Stimulated activated CD4-positive, alpha-beta T cell treated with anti-CD3 and anti-CD28 coated beads, Interleukin-4, amount 100 ng/mL, for 48 hours (primary cell): ENCODE measurements at regions not wholly inside any gene's neighbourhood (a gene's known extent, or its start where the extent isn't known, plus 50 kb on each side); places are given as distances from the start of the nearest gene placed in this dataset.
"Not testable (repeated sequence)": the region's sequence is repeated elsewhere in the genome, so short reads cannot be mapped to it uniquely, and the experiment has no call there.

Experiments used
- DNase-seq, 2 donors: peaks; one replicate each; pipeline ENCODE4 v3.0.0-alpha.2; 2020; ENCODE audit warnings: low read depth in 2 of 2

DNA sequence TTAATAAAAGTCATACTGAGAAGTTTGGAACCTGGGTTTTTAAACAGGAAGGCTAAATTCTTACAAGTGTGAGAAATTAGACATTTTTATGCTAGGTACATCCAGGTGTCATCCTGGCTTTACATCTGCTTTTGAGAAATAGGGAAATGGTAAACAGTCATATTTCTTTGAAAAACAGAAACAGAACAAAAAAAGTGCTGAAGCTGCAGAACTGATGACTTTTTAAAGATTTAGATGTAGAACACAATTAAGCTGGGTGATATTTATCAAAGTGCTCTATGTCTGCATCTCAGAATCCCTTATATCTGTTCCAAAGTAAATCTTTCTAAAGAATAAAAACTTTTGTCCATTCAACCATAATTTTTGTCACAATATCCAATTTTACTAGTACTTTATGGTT, 282.9 kb upstream of the ATXN7L3B start:
- DNase-seq: no peak

DNA sequence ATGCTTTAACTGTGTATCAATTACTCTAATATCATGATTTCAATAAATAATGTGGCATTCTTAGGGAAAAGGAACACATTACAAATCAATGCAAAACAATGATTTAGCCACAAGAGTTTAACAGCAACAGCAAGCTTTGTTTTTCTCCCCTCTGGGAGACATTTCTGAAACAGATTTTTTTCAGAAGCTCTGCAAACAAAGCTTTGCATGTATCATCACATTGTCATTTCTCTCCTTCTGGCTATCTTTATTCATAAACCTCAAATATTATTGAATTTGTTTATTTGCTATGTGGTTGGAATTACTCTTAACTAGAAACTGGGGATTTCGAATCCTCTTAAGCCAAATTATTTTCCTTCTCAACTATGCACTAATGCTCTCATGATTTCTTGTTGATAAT, 278.4 kb upstream of the ATXN7L3B start:
- DNase-seq: no peak

GRCh38 chr12:74264692-74265091, 272.9 kb upstream of the ATXN7L3B start:
- DNase-seq: no peak

- DNase-seq: not testable (repeated sequence)
Observed at GRCh38 chr12:74269355-74269754, 268.3 kb upstream of the ATXN7L3B start.

DNA sequence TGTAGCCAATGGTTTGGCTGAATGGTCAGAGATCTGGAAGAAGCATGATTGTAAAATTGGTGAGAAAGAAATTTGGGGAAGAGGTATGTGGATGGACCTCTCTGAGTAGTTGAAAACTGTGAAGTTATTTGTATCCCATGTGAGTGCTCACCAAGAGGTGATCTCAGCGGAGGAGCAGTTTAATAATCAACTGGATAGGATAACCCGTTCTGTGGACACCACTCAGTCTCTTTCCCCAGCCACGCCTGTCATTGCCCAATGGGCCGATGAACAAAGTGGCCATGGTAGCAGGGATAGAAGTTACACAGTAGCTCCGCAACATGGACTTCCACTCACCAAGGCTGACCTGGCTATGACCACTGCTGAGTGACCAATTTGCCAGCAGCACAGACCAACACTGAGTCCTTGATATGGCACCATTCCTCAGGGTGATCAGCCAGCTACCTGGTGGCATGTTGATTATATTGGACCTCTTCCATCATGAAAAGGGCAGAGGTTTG, 257.4 kb upstream of the ATXN7L3B start:
- DNase-seq: no peak

- DNase-seq: not testable (repeated sequence)
Observed at GRCh38 chr12:74281401-74282180, 256.0 kb upstream of the ATXN7L3B start.

DNA sequence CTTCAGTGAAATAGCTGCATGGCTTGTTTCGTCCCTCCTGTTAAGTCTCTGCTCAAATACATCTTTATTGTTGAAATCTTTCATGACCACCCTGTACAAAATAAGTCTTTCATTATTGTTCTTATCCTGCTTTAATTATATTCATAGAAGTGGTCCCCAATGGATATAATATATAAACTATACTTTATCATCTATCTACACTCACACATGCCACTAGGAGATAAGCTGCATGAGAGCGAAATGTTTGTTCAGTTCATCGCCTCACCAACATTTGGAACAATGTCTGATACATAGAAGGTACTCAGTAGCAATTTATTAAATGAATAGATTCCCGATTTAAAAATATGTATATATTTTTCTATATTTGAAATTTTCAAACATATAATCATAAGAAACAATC, 254.0 kb upstream of the ATXN7L3B start:
- no peak for DNase-seq

- no peak for DNase-seq
Observed at GRCh38 chr12:74285773-74286172, 251.9 kb upstream of the ATXN7L3B start.

GRCh38 chr12:74286254-74286653, 251.4 kb upstream of the ATXN7L3B start:
- DNase-seq: no peak

DNA sequence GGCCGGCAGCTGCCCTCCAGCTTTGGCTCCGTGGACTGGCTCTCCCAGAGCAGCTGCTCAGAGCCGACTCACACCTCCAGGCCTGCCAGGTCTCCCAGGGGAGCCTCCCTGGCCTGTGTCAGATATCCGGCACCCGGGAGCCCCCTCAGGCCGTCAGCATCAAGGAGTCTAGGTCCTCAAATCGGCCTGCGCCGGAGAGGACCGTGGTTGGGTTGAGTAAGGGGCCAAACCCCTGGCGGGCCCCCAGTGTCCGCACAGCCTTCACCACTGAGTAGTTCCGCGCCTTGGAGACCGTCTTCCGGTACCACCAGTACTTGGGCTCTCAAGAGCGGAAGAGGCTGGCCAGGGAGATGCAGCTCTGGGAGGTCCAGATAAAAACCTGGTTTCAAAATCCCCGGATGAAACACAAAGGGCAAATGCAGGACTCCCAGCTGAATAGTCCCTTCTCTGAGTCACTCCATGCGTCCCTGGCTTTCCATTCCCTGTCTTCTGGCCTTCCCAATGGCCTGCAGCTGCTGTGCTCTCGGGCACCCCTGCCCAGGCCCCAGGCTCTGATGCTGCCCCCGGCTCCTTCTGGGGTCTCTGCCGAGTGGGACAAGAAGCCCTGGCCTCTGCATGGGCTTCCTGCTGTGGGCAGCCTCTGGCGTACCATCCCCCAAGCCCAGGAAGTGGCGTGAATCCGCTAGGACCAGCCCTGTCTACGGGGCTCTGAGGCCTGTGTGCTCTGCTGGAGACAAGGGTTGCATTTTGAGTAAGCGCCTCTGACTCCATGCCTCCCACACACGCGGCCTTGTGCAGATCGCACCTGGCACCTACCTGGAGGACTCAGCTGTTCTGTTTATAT, 245.1 kb upstream of the ATXN7L3B start:
- no peak for DNase-seq

DNA sequence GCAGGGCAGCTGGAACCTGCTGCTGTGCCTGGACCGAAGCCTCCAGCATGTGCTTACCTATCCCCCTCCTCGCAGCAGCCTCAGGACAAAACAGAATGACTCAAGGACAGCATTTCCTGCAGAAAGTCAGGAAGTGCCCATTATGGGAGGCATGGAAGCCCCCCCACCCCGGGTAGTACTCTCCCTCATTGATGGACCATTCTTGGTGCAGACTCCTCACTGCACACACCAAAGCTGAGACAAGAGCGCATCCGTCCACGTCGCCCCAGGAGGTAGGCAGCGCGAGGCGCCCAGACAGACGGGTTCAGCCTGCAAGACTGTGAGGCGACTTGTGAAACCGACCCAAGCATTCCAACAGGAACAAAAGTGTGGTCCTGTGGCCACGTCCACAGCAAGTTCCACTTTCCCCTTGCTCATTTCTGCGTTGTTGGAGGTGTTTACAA, 243.9 kb upstream of the ATXN7L3B start:
- no peak for DNase-seq

DNA sequence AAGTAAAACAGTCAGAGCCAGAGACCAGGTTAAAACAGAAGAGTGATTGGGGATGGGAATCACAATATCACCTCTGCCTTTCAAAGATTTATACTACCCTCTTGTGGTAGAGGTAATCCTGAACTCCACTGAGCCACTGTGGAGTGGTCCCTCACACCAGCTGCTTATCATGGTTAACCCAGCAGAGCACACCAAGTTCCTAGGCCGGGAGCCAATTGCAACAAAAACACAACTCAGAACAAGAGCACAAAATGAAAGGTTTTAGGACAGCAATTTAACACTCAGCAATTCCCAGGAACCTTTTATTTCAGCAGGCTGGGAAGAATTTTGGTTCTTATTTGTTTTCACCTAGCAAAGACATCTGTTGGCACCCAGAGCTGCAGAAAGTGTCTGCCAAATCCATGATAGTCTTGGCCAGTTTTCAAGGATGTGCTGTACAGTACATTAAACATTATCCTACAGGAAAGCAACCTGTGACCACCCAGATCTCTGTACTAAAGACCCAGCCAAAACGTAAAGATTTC, 220.5 kb upstream of the ATXN7L3B start:
- DNase-seq: no peak

- DNase-seq: no peak
Observed at GRCh38 chr12:74317741-74318140, 219.9 kb upstream of the ATXN7L3B start.

GRCh38 chr12:74319886-74320285, 217.7 kb upstream of the ATXN7L3B start:
- no peak for DNase-seq

GRCh38 chr12:74321381-74321780, 216.3 kb upstream of the ATXN7L3B start:
- DNase-seq: no peak

- DNase-seq: no peak
Observed at GRCh38 chr12:74322792-74323191, 214.8 kb upstream of the ATXN7L3B start.

DNA sequence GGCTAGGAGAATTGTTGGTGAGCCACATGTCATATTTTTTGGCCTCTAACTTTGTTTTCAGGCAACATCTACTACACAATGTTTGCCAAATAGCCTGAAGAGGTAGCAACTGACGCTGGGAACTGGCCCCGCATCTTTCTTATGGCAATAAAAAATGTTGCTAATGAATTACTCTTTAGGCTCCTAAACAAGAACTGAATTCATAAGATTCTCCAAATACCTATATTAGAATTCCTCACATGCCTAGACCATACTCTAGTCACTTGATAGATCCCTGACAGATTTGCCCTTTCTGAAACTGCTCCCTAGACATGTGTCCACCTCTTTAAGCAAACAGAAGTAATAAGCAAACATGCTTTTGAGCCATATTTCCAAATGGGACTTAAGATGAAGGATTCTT, 209.0 kb upstream of the ATXN7L3B start:
- no peak for DNase-seq

DNA sequence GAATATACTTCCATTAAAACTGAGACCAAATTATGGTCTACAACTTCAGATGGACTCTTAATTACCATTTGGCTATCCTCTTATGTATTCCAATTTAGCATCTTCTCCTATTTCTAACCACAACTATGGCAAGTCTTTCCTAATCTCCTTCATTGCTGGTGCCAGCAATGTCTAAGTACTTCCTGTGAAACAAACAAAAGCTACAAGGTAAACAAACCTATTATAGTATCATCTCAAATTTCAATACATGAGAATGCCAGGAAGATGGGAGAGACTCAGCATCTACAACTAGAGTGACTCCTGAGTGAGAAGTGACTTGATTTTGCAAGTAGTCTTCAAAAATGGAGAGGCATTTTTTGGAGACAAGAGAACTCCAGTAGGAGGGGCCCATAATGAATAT, 202.9 kb upstream of the ATXN7L3B start:
- DNase-seq: no peak

- DNase-seq: no peak
Observed at GRCh38 chr12:74337951-74338350, 199.7 kb upstream of the ATXN7L3B start.

DNA sequence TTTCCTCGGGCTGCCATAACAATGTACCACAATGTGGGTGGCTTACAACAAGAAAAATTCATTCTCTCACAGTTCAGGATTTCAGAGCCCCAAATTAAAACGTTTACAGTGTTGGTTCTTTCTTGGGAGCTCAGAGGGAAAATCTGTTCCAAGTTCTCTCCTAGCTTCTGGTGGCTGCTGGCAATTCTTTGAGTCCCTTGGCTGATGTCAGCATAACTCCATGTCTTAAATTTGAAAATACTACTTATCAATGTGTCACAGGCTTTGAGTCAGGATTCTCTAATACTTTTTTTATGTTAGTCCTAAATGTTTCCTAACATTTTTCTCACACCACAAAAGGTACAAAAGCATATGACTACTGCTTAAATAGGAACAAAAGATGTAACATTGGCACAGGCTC, 198.4 kb upstream of the ATXN7L3B start:
- DNase-seq: no peak

GRCh38 chr12:74349925-74350324, 187.7 kb upstream of the ATXN7L3B start:
- DNase-seq: no peak

- no peak for DNase-seq
Observed at GRCh38 chr12:74365178-74365964, 172.3 kb upstream of the ATXN7L3B start.
